ENCODE measurements at regions not wholly inside any gene's neighbourhood (a gene's known extent, or its start where the extent isn't known, plus 50 kb on each side); places are given as distances from the start of the nearest gene placed in this dataset.

GRCh38 chr20:39702701-39703349 is 740.7 kb downstream of the DHX35 start:
- TF ChIP-seq EP300 (IDR thresholded peaks at IDR 0.05) (no peak), POLR2AphosphoS5 (IDR thresholded peaks at IDR 0.05) (no peak), CTCF (IDR thresholded peaks at IDR 0.05) (no peak), POLR2A (IDR thresholded peaks at IDR 0.05) (no peak)
- Histone ChIP-seq H3K36me3 (no peaks in the 10 kb centered on the region), H3K27me3 (no peaks in the 10 kb centered on the region), H3K9me3 (no peaks in the 10 kb centered on the region), H3K4me3 (no peak overlapping the region), H3K27ac (no peak overlapping the region), H3K4me1 (peaks cover 0 to 7% (median 0%) of the 10 kb centered on the region in 3 donors)
- WGBS, 2 donors (ENCODE audit: low coverage in 1 of 2): no CpG with 5 or more reads among the region's 1 CpG
- ATAC-seq: no peak

GRCh38 chr20:39700528-39700927 is 738.4 kb downstream of the DHX35 start:
- Histone ChIP-seq H3K27ac (no peak overlapping the region), H3K27me3 (no peaks in the 10 kb centered on the region), H3K4me1 (no peaks in the 10 kb centered on the region), H3K4me3 (no peak overlapping the region), H3K36me3 (no peaks in the 10 kb centered on the region), H3K9me3 (no peaks in the 10 kb centered on the region)
- WGBS, 2 donors (ENCODE audit: low coverage in 1 of 2): 84 to 95% methylated on average over 2 to 3 of the region's 3 CpGs
- TF ChIP-seq POLR2A (IDR thresholded peaks at IDR 0.05): no peak
- ATAC-seq: no peak

GRCh38 chr20:39699166-39699725 is 737.1 kb downstream of the DHX35 start:
- no peaks in the 10 kb centered on the region for H3K27me3 ChIP-seq
- ATAC-seq: no peak
- H3K4me3 ChIP-seq: no peak overlapping the region
- no peak overlapping the region for H3K27ac ChIP-seq
- WGBS, 2 donors (ENCODE audit: low coverage in 1 of 2): 40 to 48% methylated on average over 1 to 2 of the region's 2 CpGs
- TF ChIP-seq EP300 (IDR thresholded peaks at IDR 0.05): no peak
- no peak for TF ChIP-seq POLR2AphosphoS5 (IDR thresholded peaks at IDR 0.05)
- no peak for TF ChIP-seq CTCF (IDR thresholded peaks at IDR 0.05)
- no peak for TF ChIP-seq POLR2A (IDR thresholded peaks at IDR 0.05)
- H3K4me1 ChIP-seq: no peaks in the 10 kb centered on the region
- H3K36me3 ChIP-seq: no peaks in the 10 kb centered on the region
- no peaks in the 10 kb centered on the region for H3K9me3 ChIP-seq

GRCh38 chr20:39698752-39699151 is 736.6 kb downstream of the DHX35 start:
- H3K4me1 ChIP-seq: no peaks in the 10 kb centered on the region
- no peak for ATAC-seq
- H3K36me3 ChIP-seq: no peaks in the 10 kb centered on the region
- no peaks in the 10 kb centered on the region for H3K9me3 ChIP-seq
- no peak for TF ChIP-seq POLR2A (IDR thresholded peaks at IDR 0.05)
- no peak for TF ChIP-seq CTCF (IDR thresholded peaks at IDR 0.05)
- no peak for TF ChIP-seq EP300 (IDR thresholded peaks at IDR 0.05)
- no peak for TF ChIP-seq POLR2AphosphoS5 (IDR thresholded peaks at IDR 0.05)
- 13 to 40% methylated on average over 1 of the region's 1 CpG for WGBS, 2 donors (ENCODE audit: low coverage in 1 of 2)
- H3K4me3 ChIP-seq: no peak overlapping the region
- H3K27me3 ChIP-seq: no peaks in the 10 kb centered on the region
- no peak overlapping the region for H3K27ac ChIP-seq

GRCh38 chr20:39691151-39691862 is 729.2 kb downstream of the DHX35 start:
- no peaks in the 10 kb centered on the region for H3K27me3 ChIP-seq
- TF ChIP-seq CTCF (IDR thresholded peaks at IDR 0.05) (no peak), POLR2A (IDR thresholded peaks at IDR 0.05) (no peak), EP300 (IDR thresholded peaks at IDR 0.05) (no peak), POLR2AphosphoS5 (IDR thresholded peaks at IDR 0.05) (no peak)
- WGBS, 2 donors (ENCODE audit: low coverage in 1 of 2): 47 to 70% methylated on average over 3 of the region's 3 CpGs
- peaks cover 0 to 2% (median 0%) of the 10 kb centered on the region in 3 donors for H3K9me3 ChIP-seq
- ATAC-seq: no peak
- H3K4me3 ChIP-seq: no peak overlapping the region
- no peaks in the 10 kb centered on the region for H3K4me1 ChIP-seq
- H3K27ac ChIP-seq: no peak overlapping the region
- H3K36me3 ChIP-seq: no peaks in the 10 kb centered on the region
